Parathyroid adenoma (tissue), 2 donors: ENCODE measurements at regions not wholly inside any gene's neighbourhood (a gene's known extent, or its start where the extent isn't known, plus 50 kb on each side); places are given as distances from the start of the nearest gene placed in this dataset.

Experiments
- H2AFZ ChIP-seq: fragments of 300-600 bp; sonication (generic); one replicate; pipeline ENCODE4 v1.7.0; 2017; ENCODE audit warnings: antibody characterized with exemption, mild to moderate bottlenecking
- H3K27ac ChIP-seq: fragments of 300-600 bp; sonication (generic); one replicate; pipeline ENCODE4 v1.7.0; 2017
- H3K27me3 ChIP-seq: fragments of 300-600 bp; sonication (generic); one replicate; pipeline ENCODE4 v1.7.0; 2017; ENCODE audit warnings: low read length; ENCODE audit not compliant: control insufficient read depth, insufficient read depth
- H3K36me3 ChIP-seq: fragments of 300-600 bp; sonication (generic); one replicate; pipeline ENCODE4 v1.7.0; 2017; ENCODE audit warnings: low read length; ENCODE audit not compliant: control insufficient read depth, insufficient read depth
- H3K4me1 ChIP-seq: fragments of 300-600 bp; sonication (generic); one replicate; pipeline ENCODE4 v1.7.0; 2017; ENCODE audit warnings: control low read depth
- H3K4me2 ChIP-seq: fragments of 300-600 bp; sonication (generic); one replicate; pipeline ENCODE4 v1.7.0; 2017; ENCODE audit warnings: low read length
- H3K4me3 ChIP-seq: fragments of 300-600 bp; sonication (generic); one replicate; pipeline ENCODE4 v1.7.0; 2017; ENCODE audit warnings: low read depth, low read length
- H3K79me2 ChIP-seq: fragments of 300-600 bp; sonication (generic); one replicate; pipeline ENCODE4 v1.7.0; 2017; ENCODE audit warnings: control low read depth
- H3K9ac ChIP-seq: fragments of 300-600 bp; sonication (generic); one replicate; pipeline ENCODE4 v1.7.0; 2017; ENCODE audit warnings: mild to moderate bottlenecking
- H3K9me3 ChIP-seq: fragments of 300-600 bp; sonication (generic); one replicate; pipeline ENCODE4 v1.7.0; 2017; ENCODE audit warnings: low read length; ENCODE audit not compliant: control insufficient read depth
- TF ChIP-seq, protein P1 (sequence below): fragments of 300-600 bp; sonication (generic); IDR thresholded peaks from one replicate; pipeline ENCODE4 v1.7.0; 2017; ENCODE audit warnings: antibody characterized with exemption, mild to moderate bottlenecking
- donor health status: primary hyperparathyroidism.

DNA sequence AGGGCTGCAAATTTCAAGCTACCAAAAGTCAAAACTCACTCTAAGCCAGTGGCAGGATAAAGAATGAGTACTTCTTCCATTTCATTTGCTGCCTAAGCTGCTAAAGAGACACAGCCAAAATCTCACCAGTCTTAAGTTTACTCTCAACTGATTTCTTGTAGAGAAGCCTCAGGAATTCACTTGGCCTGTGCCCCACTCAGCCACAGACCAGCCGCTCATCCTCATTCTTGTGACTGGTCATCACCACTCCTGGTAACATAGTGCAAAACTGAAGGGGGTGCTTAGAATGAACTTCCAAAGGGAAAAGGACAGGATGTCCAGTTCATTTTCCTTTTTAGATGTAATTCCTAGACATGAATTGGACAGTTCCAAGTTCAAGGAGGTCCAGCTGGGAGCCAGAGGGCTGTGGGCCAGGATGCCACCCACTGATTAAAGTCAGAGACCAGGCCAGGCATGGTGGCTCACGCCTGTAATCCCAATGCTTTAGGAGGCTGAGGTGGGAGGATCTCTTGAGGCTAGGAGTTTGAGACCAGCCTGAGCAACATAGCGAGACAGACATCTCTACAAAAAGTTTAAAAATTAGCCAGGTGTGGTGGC is 72.7 kb upstream of the RANBP3L start:
- no peak overlapping the region for H2AFZ ChIP-seq
- H3K4me3 ChIP-seq, result no peak overlapping the region
- no peak overlapping the region for H3K9ac ChIP-seq
- H3K27ac ChIP-seq, result no peak overlapping the region
- H3K4me2 ChIP-seq, result no peak overlapping the region
- no peaks in the 10 kb centered on the region for H3K4me1 ChIP-seq
- TF ChIP-seq, protein P1, sequence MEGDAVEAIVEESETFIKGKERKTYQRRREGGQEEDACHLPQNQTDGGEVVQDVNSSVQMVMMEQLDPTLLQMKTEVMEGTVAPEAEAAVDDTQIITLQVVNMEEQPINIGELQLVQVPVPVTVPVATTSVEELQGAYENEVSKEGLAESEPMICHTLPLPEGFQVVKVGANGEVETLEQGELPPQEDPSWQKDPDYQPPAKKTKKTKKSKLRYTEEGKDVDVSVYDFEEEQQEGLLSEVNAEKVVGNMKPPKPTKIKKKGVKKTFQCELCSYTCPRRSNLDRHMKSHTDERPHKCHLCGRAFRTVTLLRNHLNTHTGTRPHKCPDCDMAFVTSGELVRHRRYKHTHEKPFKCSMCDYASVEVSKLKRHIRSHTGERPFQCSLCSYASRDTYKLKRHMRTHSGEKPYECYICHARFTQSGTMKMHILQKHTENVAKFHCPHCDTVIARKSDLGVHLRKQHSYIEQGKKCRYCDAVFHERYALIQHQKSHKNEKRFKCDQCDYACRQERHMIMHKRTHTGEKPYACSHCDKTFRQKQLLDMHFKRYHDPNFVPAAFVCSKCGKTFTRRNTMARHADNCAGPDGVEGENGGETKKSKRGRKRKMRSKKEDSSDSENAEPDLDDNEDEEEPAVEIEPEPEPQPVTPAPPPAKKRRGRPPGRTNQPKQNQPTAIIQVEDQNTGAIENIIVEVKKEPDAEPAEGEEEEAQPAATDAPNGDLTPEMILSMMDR, result no peak
- no peaks in the 10 kb centered on the region for H3K27me3 ChIP-seq
- H3K36me3 ChIP-seq, result no peaks in the 10 kb centered on the region
- no peaks in the 10 kb centered on the region for H3K79me2 ChIP-seq
- no peaks in the 10 kb centered on the region for H3K9me3 ChIP-seq

- H3K36me3 ChIP-seq, result no peaks in the 10 kb centered on the region
- no peak overlapping the region for H3K4me3 ChIP-seq
- no peak overlapping the region for H2AFZ ChIP-seq
- H3K4me2 ChIP-seq, result no peak overlapping the region
- no peak overlapping the region for H3K27ac ChIP-seq
- H3K9ac ChIP-seq, result no peak overlapping the region
- no peaks in the 10 kb centered on the region for H3K4me1 ChIP-seq
- no peaks in the 10 kb centered on the region for H3K79me2 ChIP-seq
- TF ChIP-seq, protein P1, result no peak
- H3K9me3 ChIP-seq, result no peaks in the 10 kb centered on the region
- H3K27me3 ChIP-seq, result no peaks in the 10 kb centered on the region
These were observed 75.5 kb upstream of the RANBP3L start for GRCh38 chr5:36377192-36377591.

DNA sequence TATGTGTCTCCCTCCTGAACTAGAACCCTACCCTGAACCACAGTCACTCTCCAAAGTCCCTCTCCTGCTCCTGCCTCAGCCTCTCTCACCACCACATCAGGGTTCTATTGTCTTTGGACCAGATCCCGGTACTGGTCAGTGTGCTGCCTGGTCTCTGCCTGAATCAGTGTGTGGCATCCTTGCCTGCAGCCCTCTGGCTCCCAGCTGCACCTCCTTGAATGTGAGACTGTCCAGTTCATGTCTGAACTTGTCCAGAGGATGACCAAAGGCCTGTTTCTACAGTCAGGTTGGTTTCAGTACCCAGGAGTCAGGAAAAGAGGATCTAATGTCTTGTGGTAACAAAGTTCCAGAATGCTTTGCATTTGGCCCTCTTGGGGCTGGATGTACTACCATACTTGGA is 76.8 kb upstream of the RANBP3L start:
- no peaks in the 10 kb centered on the region for H3K4me1 ChIP-seq
- H3K27me3 ChIP-seq, result no peaks in the 10 kb centered on the region
- H2AFZ ChIP-seq, result no peak overlapping the region
- no peak overlapping the region for H3K4me3 ChIP-seq
- H3K27ac ChIP-seq, result no peak overlapping the region
- TF ChIP-seq, protein P1, result no peak
- H3K36me3 ChIP-seq, result no peaks in the 10 kb centered on the region
- H3K9ac ChIP-seq, result no peak overlapping the region
- no peaks in the 10 kb centered on the region for H3K9me3 ChIP-seq
- H3K79me2 ChIP-seq, result no peaks in the 10 kb centered on the region
- H3K4me2 ChIP-seq, result no peak overlapping the region

DNA sequence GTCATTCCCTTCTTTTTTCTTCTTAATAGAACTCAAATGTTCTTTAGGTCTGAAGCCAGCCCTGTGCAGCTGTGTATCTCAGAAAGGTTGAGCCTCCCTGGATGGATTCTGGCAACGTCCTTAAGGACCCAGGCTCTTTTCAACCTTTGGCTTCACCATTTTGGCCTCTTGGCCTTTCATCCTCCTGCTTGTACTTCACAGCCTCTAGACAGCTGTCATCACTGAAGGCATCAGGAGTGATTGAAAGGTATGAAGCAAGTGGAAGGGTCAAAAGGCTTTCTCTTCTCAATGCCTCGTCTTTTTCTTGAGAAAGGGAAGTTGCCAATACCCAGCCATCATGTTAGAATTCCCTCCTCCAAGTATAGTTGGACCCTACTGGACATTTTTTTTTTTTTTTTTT is 81.2 kb upstream of the RANBP3L start:
- Histone ChIP-seq H3K4me3 (no peak overlapping the region), H3K27ac (no peak overlapping the region), H3K4me2 (no peak overlapping the region), H3K9me3 (no peaks in the 10 kb centered on the region), H3K36me3 (no peaks in the 10 kb centered on the region), H3K79me2 (no peaks in the 10 kb centered on the region), H2AFZ (no peak overlapping the region), H3K4me1 (no peaks in the 10 kb centered on the region), H3K9ac (no peak overlapping the region), H3K27me3 (no peaks in the 10 kb centered on the region)
- TF ChIP-seq, protein P1, result no peak

DNA sequence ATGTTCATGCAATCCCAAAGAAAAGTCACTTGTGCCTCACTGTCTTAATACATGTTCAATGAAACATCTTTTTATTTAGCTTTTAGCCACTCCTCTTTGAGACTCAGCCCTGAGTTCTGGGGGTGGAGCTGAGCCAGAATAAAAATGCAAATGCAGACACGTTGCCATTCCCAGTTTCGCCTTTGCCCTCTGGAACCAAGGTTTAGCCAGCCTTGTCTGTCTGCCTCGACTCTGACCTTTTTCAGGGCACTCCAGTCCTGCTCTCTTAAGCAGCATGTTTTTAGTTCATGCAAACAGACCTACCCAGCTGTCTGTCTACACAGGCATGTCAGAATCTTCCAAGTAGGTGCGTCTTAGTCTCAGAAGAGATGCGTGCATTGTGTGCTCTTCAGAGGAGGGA is 82.2 kb upstream of the RANBP3L start:
- Histone ChIP-seq H3K36me3 (no peaks in the 10 kb centered on the region), H3K4me3 (no peak overlapping the region), H3K27me3 (no peaks in the 10 kb centered on the region), H3K9me3 (no peaks in the 10 kb centered on the region), H3K4me1 (no peaks in the 10 kb centered on the region), H2AFZ (no peak overlapping the region), H3K9ac (no peak overlapping the region), H3K4me2 (no peak overlapping the region), H3K27ac (no peak overlapping the region), H3K79me2 (no peaks in the 10 kb centered on the region)
- TF ChIP-seq, protein P1, result no peak
